IMR-90 (cell line): ENCODE measurements at regions not wholly inside any gene's neighbourhood (a gene's known extent, or its start where the extent isn't known, plus 50 kb on each side); places are given as distances from the start of the nearest gene placed in this dataset.

ENCODE experiments used
- ATAC-seq: fragments of 200-7000 bp; cut with Tn5 transposase; 2 replicates; pipeline ENCODE4 v1.9.1; 2020; ENCODE audit warnings: low read depth, mild to moderate bottlenecking, moderate library complexity
- BruUV-seq: library from RNA; stranded (reverse); fragments of 400-500 nt; replicated peaks from 2 replicates; lab custom pipeline; 2021; lab: Mats Ljungman, UMichigan
- CTCF ChIA-PET: fragments of 300-600 bp; formaldehyde crosslinking; extraction: SDS; loops from one replicate; lab custom pipeline; 2021; ENCODE audit warnings: antibody characterized with exemption; lab: Yijun Ruan, JAX
- POLR2A ChIA-PET: fragments of 300-600 bp; sonication (Branson Sonifier 250); formaldehyde crosslinking; loops from one replicate; lab custom pipeline; 2022; ENCODE audit warnings: antibody characterized with exemption; ENCODE audit not compliant: unreplicated experiment; lab: Charles Lee
- DNase-seq: peaks from one replicate; pipeline ENCODE4 v3.0.0; 2013
- H2AFZ ChIP-seq: replicated peaks from 2 replicates; pipeline ENCODE3; 2013; ENCODE audit warnings: low read length, mild to moderate bottlenecking; ENCODE audit not compliant: poor library complexity
- H2AK5ac ChIP-seq: 2 replicates; pipeline ENCODE4 v1.6.1; 2013; ENCODE audit warnings: low read depth, low read length, inconsistent platforms
- H2AK9ac ChIP-seq: replicated peaks from 2 replicates; pipeline ENCODE3; 2013; ENCODE audit warnings: mild to moderate bottlenecking, low read depth, low read length, moderate library complexity; ENCODE audit not compliant: poor library complexity
- H2BK120ac ChIP-seq: 2 replicates; pipeline ENCODE4 v1.6.1; 2013; ENCODE audit warnings: low read depth, low read length, inconsistent platforms
- H2BK15ac ChIP-seq: 3 replicates; pipeline ENCODE4 v1.6.1; 2013; ENCODE audit warnings: low read depth, low read length, inconsistent platforms
- H2BK20ac ChIP-seq: 2 replicates; pipeline ENCODE4 v1.6.1; 2013; ENCODE audit warnings: low read depth, mild to moderate bottlenecking, inconsistent platforms, low read length, moderate library complexity
- H2BK5ac ChIP-seq: 2 replicates; pipeline ENCODE4 v1.6.1; 2013; ENCODE audit warnings: mild to moderate bottlenecking, low read depth, low read length, inconsistent platforms; ENCODE audit not compliant: poor library complexity, severe bottlenecking
- H3K14ac ChIP-seq: replicated peaks from 2 replicates; pipeline ENCODE4 v1.6.1; 2013; ENCODE audit warnings: low read depth, low read length, inconsistent platforms
- H3K18ac ChIP-seq: 2 replicates; pipeline ENCODE4 v1.6.1; 2013; ENCODE audit warnings: low read depth, low read length, control low read depth
- H3K23ac ChIP-seq: 2 replicates; pipeline ENCODE4 v1.6.1; 2013; ENCODE audit warnings: low read depth, low read length, inconsistent platforms
- H3K27ac ChIP-seq: 2 replicates; pipeline ENCODE4 v1.5.1; 2013; ENCODE audit warnings: mild to moderate bottlenecking, control low read depth, low read length; ENCODE audit not compliant: insufficient read depth
- H3K27me3 ChIP-seq: 2 replicates; pipeline ENCODE4 v1.6.1; 2013; ENCODE audit warnings: low read length; ENCODE audit not compliant: control insufficient read depth, insufficient read depth
- H3K36me3 ChIP-seq: 2 replicates; pipeline ENCODE4 v1.6.1; 2013; ENCODE audit warnings: low read length, mixed read lengths; ENCODE audit not compliant: control insufficient read depth, insufficient read depth
- H3K4ac ChIP-seq: 2 replicates; pipeline ENCODE4 v1.6.1; 2013; ENCODE audit warnings: low read depth, low read length, inconsistent platforms
- H3K4me1 ChIP-seq: 2 replicates; pipeline ENCODE4 v1.6.1; 2013; ENCODE audit warnings: low read length, mixed read lengths; ENCODE audit not compliant: control insufficient read depth, insufficient read depth
- H3K4me2 ChIP-seq: 2 replicates; pipeline ENCODE4 v1.6.1; 2013; ENCODE audit warnings: low read depth, mild to moderate bottlenecking, control low read depth, low read length, moderate library complexity
- H3K4me3 ChIP-seq: 2 replicates; pipeline ENCODE4 v1.5.1; 2013; ENCODE audit warnings: low read depth, mild to moderate bottlenecking, control low read depth, low read length, moderate library complexity; ENCODE audit not compliant: insufficient read depth
- H3K56ac ChIP-seq: 2 replicates; pipeline ENCODE4 v1.6.1; 2013; ENCODE audit warnings: low read length, inconsistent platforms; ENCODE audit not compliant: insufficient read depth; ENCODE audit errors: extremely low read depth
- H3K79me1 ChIP-seq, 2 experiments: 2 replicates each; pipeline ENCODE4 v1.6.1; 2013; ENCODE audit warnings: low read length in 2 of 2, inconsistent platforms in 1 of 2, low read depth in 1 of 2
- H3K9ac ChIP-seq: 2 replicates; pipeline ENCODE4 v1.6.1; 2013; ENCODE audit warnings: low read depth, low read length, control low read depth
- H3K9me1 ChIP-seq: 2 replicates; pipeline ENCODE4 v1.6.1; 2013; ENCODE audit warnings: low read length, inconsistent platforms; ENCODE audit not compliant: insufficient read depth
- H3K9me3 ChIP-seq: 2 replicates; pipeline ENCODE4 v1.6.1; 2013; ENCODE audit warnings: low read length; ENCODE audit not compliant: control insufficient read depth, insufficient read depth
- H4K20me1 ChIP-seq: 2 replicates; pipeline ENCODE4 v1.6.1; 2013; ENCODE audit warnings: low read length, inconsistent platforms; ENCODE audit not compliant: insufficient read depth
- H4K5ac ChIP-seq: 2 replicates; pipeline ENCODE4 v1.6.1; 2013; ENCODE audit warnings: mild to moderate bottlenecking, low read depth, low read length, control low read depth
- H4K8ac ChIP-seq, 2 experiments: 2 replicates each; pipeline ENCODE4 v1.6.1; 2013; ENCODE audit warnings: low read depth in 2 of 2, low read length in 2 of 2, control low read depth in 1 of 2, inconsistent platforms in 1 of 2
- H4K91ac ChIP-seq: 2 replicates; pipeline ENCODE4 v1.6.1; 2013; ENCODE audit warnings: low read depth, low read length, inconsistent platforms; ENCODE audit not compliant: insufficient read depth
- CEBPB ChIP-seq: IDR thresholded peaks from 2 replicates; pipeline ENCODE4 v1.6.1; 2012; ENCODE audit warnings: low read depth, low read length, improper control_type of control experiment
- CHD1 ChIP-seq: IDR thresholded peaks from 2 replicates; pipeline ENCODE4 v1.6.1; 2012; ENCODE audit warnings: low read depth, low read length, improper control_type of control experiment
- MAFK ChIP-seq: IDR thresholded peaks from 2 replicates; pipeline ENCODE4 v1.6.1; 2012; ENCODE audit warnings: low read depth, low read length, improper control_type of control experiment
- MAZ ChIP-seq: IDR thresholded peaks from 2 replicates; pipeline ENCODE4 v1.6.1; 2012; ENCODE audit warnings: low read depth, mild to moderate bottlenecking, low read length, improper control_type of control experiment, moderate library complexity, borderline replicate concordance
- POLR2A ChIP-seq: IDR thresholded peaks from 2 replicates; pipeline ENCODE4 v1.6.1; 2012; ENCODE audit warnings: mild to moderate bottlenecking, low read depth, low read length
- RAD21 ChIP-seq: IDR thresholded peaks from 2 replicates; pipeline ENCODE4 v1.6.1; 2012; ENCODE audit warnings: low read length, improper control_type of control experiment
- WGBS, 2 experiments: methylation state at CpG; one replicate each; pipeline versions ENCODE4 v1.1.5 to v1.1.7; 2013; ENCODE audit warnings: missing lambda C conversion rate in 2 of 2; ENCODE audit not compliant: insufficient read length in 1 of 2; ENCODE audit errors: extremely low coverage in 2 of 2; 5-methylcytosine and 5-hydroxymethylcytosine counted together
- dilution Hi-C: fragments of 300-500 bp; cut with HindIII; formaldehyde crosslinking; loops from one replicate; pipeline ENCODE4 v1.14.3; 2018; ENCODE audit warnings: low sequenced_read_pairs; ENCODE audit not compliant: unreplicated experiment
- in situ Hi-C: fragments of 300-500 bp; cut with MboI; formaldehyde crosslinking; loops from 3 replicates; pipeline ENCODE4 v1.14.3; 2019; ENCODE audit warnings: low sequenced_read_pairs, inconsistent platforms, mixed read lengths
- intact Hi-C: fragments of 100-400 bp; cut with micrococcal nuclease; formaldehyde crosslinking; loops from 2 replicates; pipeline ENCODE4 v1.10.0; 2022

GRCh38 chr6:33955566-33955965 lies 151.8 kb upstream of the MLN start:
- Histone ChIP-seq H3K18ac (no peak overlapping the region), H3K27me3 (peaks cover 44% of the 10 kb centered on the region), H2BK15ac (no peak overlapping the region), H2AK5ac (no peak overlapping the region), H3K4me1 (no peaks in the 10 kb centered on the region), H3K56ac (no peak overlapping the region), H2BK5ac (no peak overlapping the region), H2BK120ac (no peak overlapping the region), H4K20me1 (no peaks in the 10 kb centered on the region; the same call in 1 of the 2 replicates), H3K14ac (no peak overlapping the region), H3K9me1 (no peaks in the 10 kb centered on the region), H3K79me1 (no peaks in the 10 kb centered on the region), H4K8ac (no peak overlapping the region), H3K36me3 (no peaks in the 10 kb centered on the region), H2BK20ac (no peak overlapping the region), H3K4me2 (no peak overlapping the region), H3K23ac (no peak overlapping the region), H2AFZ (no peak overlapping the region), H3K27ac (no peak overlapping the region), H3K9me3 (no peaks in the 10 kb centered on the region), H3K4ac (no peak overlapping the region), H3K4me3 (no peak overlapping the region), H2AK9ac (no peak overlapping the region), H4K91ac (no peak overlapping the region), H3K9ac (no peak overlapping the region), H4K5ac (no peak overlapping the region)
- dilution Hi-C loops: no loop called here
- no peak for DNase-seq
- intact Hi-C loops: no loop called here
- TF ChIP-seq CHD1 (no peak), RAD21 (no peak), CEBPB (no peak), MAZ (no peak), POLR2A (no peak), MAFK (no peak)
- WGBS, 2 experiments: no CpG with 5 or more reads among the region's 6 CpGs
- no TSS peak for BruUV-seq
- ChIA-PET CTCF (no interaction called here), POLR2A (no interaction called here)
- in situ Hi-C loops: no loop called here
- ATAC-seq: no peak
